ENCODE measurements at regions not wholly inside any gene's neighbourhood (a gene's known extent, or its start where the extent isn't known, plus 50 kb on each side); places are given as distances from the start of the nearest gene placed in this dataset.
A peak's percentile ranks its signal among the peaks of the same experiment; 100 is the strongest.

DNA sequence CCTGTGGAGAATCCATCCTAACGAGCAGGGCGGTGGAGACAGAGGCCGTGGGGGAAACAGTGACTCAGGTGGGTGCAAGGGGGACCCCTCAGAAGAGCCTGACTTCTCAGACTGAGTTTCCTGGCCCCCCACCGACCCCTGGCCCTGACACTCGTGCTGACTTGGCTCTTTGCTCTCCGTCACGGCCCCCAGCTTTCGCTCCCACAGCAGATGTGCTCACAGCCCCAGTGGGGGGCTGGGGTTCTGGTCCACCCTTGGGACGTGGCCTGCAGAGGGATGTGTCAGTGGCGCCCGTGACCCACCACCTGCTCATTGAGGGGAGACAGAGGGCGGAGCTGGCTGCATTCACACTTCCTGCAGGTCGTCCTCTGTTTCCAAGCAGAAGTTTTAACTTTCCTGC, 62.9 kb upstream of the IRX4 start:
- peak; percentile 66 for DNase-seq (ENCODE audit: low spot score)
- intact Hi-C loops (cut with DNase I) = loop anchor here (5.0 kb wide), 2 partner anchors 63 to 67 kb away; partner anchors contain the start of gene IRX4

GRCh38 chr5:1944408-1944807, 61.7 kb upstream of the IRX4 start:
- intact Hi-C loops (cut with DNase I) = no loop called here
- DNase-seq (ENCODE audit: low spot score) = peak; percentile 24

- peak; percentile 61 for DNase-seq (ENCODE audit: low spot score)
- intact Hi-C loops (cut with DNase I) = no loop called here
Measured at GRCh38 chr5:1943481-1943880, 60.8 kb upstream of the IRX4 start.

DNA sequence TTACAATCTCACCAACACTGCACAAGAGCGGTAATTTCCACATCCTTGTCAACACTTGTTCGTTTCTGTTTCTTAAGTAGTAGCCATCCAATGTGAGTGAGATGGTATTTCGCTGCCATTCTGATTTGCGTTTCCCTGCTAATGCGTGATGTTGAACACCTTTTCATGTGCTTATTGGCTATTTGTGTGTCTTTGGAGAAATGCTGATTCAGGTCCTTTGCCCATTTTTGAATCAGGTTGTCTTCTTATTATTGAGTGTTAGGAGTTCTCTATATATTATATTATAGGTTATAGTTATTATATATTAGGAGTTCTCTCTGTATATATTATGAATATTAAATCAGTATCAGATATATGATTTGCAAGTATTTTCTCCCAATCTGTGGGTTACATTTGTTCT, 59.9 kb upstream of the IRX4 start:
- DNase-seq (ENCODE audit: low spot score) = no peak

DNA sequence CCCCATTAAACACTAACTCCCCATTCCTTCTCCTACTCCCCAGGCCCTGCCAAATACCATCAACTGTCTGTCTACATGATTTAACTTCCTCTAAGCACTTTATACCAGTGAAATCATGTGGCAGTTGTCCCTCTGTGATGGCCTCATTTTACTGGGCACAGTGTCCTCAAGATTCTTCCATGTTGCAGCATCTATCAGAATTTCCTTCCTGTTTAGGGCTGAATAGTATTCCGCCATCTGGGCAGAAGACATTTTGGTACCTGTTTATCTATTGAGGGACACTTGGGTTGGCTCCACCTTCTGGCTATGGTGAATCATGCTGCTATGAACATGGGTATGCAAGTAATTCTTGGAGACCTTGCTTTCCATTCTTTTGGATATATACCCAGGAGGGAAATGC, 59.4 kb upstream of the IRX4 start:
- peak; percentile 17 for DNase-seq (ENCODE audit: low spot score)
- intact Hi-C loops (cut with DNase I) = no loop called here

More for the DNA sequence above, 59.9 kb upstream of the IRX4 start:
- intact Hi-C loops (cut with DNase I) = no loop called here

GRCh38 chr5:1939256-1939655, 56.5 kb upstream of the IRX4 start:
- intact Hi-C loops (cut with DNase I) = no loop called here
- peak; percentile 62 for DNase-seq (ENCODE audit: low spot score)

DNA sequence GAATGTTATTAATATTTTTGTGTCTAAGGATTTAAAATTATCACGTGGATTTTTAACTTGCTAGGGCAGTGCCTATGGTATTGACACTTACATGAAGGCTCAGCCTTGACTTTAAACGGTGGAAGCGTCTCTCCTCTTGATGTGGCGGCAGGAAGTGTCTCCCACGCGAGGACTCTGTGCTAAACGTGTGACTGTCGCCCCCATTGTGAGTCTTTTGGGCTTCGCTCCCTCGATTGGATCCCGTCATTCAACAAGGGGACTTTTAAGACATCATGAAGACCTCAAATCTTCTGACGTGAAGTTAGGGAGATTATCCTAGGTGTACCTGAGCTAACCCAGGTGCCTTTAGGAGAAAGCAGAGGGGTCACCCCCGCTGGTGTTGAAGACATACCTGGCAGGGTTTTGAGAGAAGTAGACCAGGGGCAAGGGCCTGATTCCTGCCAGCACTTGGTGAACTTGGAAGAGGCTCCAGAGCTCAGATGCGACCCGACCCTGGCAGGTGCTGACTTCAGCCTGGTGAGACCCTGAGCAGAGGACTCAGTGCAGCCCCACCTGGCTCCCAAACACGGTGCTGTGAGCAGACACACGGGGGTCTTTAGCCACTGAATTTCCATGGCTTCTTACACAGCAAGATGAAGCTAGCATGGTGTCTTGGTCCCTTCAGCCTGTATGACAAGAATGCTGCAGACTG, 55.7 kb upstream of the IRX4 start:
- peak; percentile 62 for DNase-seq (ENCODE audit: low spot score)
- intact Hi-C loops (cut with DNase I) = no loop called here

GRCh38 chr5:1937590-1937989, 54.9 kb upstream of the IRX4 start:
- intact Hi-C loops (cut with DNase I) = no loop called here
- DNase-seq (ENCODE audit: low spot score) = peak; percentile 47

DNA sequence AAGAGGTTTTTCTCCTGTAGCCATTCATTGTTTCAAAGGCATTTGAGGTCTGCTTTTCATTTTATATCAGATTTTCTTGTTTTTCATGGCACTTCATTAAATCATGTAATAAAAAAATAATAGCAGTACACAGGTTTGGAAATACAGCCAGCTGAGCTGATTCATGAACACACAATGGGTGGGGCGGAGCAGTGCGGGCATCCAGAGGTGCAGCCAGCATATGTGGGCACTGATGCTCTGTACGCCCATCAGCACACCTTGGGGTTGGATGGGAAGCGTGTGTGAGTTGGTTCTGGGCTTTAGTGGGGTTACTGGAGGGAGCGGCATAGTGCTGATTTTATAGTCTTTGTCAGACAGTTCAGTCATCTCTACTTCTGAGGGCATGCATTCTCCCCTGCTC, 54.2 kb upstream of the IRX4 start:
- DNase-seq (ENCODE audit: low spot score) = peak; percentile 31
- intact Hi-C loops (cut with DNase I) = no loop called here

DNA sequence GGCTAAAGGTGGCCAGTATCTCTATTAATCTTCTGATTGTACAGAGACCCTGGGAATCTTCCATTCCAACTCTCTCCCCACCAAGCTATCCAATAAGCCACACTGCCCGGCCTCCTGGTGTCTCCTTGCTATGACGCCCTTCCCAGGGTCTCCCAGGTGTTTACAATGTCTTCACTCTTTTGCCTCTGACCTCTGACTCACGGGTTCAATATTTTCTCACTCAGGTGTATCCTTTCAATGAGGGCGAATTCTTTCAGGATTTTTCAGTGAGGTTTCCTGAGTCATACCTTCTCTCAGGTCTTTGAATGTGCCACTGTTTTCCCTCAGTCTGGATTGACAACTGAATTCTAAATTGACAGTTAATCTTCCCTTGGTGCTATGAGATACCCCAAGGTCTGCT, 53.7 kb upstream of the IRX4 start:
- intact Hi-C loops (cut with DNase I) = no loop called here
- peak; percentile 24 for DNase-seq (ENCODE audit: low spot score)

DNA sequence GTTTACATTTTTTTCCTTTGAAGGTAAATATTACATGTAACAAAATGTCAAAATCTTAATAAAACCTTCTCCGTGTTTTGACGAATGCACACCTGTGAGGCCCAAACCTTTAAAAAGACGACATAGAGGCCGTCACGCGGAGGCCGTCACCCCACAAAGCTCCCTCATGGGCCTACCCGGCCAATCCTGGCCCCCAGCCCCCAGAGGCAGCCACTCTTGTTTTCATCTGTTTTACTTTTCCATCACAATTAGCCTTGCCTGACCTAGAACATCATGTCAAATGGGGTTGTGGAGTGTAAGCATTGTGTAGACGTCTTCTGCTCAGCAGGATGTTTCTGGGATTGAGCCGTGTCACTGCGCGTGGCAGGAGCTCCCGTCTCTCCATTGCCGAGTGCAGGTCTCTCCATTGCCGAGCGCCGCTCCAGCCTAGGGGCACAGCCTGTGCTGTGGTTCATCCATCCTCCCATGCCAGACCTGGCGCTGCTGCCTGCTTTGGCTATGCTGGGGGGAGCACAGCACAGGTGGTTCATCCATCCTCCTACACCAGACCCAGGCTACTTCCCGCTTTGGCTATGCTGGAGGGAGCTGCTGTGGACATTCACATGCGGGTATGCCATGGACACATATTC, 52.2 kb upstream of the IRX4 start:
- DNase-seq (ENCODE audit: low spot score) = peak; percentile 39
- intact Hi-C loops (cut with DNase I) = loop anchor here (5.0 kb wide), 1 partner anchor 48 kb away; no protein-coding TSS in a partner anchor

GRCh38 chr5:1934056-1934394, 51.3 kb upstream of the IRX4 start:
- DNase-seq (ENCODE audit: low spot score) = no peak
- intact Hi-C loops (cut with DNase I) = loop anchor here (5.0 kb wide), 1 partner anchor 47 kb away; no protein-coding TSS in a partner anchor

- intact Hi-C loops (cut with DNase I) = loop anchor here (5.0 kb wide), 1 partner anchor 46 kb away; no protein-coding TSS in a partner anchor
- DNase-seq (ENCODE audit: low spot score) = peak; percentile 66
Measured at GRCh38 chr5:1933364-1934055, 50.8 kb upstream of the IRX4 start.

Data from cardiac septum (tissue), 1 donor.